Aorta (tissue), 2 donors: ENCODE measurements at regions not wholly inside any gene's neighbourhood (a gene's known extent, or its start where the extent isn't known, plus 50 kb on each side); places are given as distances from the start of the nearest gene placed in this dataset.

Source experiments
- microRNA-seq, 2 donors: library from miRNA; unstranded; fragments of <30 nt; microRNA quantifications; one replicate each; pipeline ENCODE4 v1.2.0, GENCODE V29; 2020
- donor health status: DM: no; HTN: no; CAD: no.
- donor health status: DM: yes; HTN: yes; CAD: no.

Small RNAs in the stretch of these regions (microRNA-seq; reads per million reads assigned to microRNA genes)
- gene MIR548G: 0 reads per million in 2 donors
